ENCODE measurements at regions not wholly inside any gene's neighbourhood (a gene's known extent, or its start where the extent isn't known, plus 50 kb on each side); places are given as distances from the start of the nearest gene placed in this dataset.

DNA sequence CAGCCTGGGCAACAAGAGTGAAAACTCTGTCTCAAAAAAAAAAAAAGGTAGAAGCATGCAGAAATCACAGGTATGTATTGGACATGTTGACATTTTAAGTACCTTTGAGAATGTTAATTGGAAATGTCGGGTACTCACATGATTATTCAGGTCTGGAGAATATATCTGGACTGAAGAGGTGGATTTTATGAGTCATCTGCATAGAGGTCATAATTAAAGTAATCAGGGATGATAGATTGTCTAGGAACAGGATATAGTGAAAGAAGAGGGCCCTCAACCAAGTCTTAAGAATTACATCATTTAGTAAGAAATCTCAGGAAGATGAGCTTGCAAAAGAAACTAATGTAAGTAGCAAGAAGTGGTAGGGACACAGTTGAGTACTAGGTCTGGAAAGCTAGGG, 212.5 kb downstream of the UTRN start:
- TF ChIP-seq, protein P1, sequence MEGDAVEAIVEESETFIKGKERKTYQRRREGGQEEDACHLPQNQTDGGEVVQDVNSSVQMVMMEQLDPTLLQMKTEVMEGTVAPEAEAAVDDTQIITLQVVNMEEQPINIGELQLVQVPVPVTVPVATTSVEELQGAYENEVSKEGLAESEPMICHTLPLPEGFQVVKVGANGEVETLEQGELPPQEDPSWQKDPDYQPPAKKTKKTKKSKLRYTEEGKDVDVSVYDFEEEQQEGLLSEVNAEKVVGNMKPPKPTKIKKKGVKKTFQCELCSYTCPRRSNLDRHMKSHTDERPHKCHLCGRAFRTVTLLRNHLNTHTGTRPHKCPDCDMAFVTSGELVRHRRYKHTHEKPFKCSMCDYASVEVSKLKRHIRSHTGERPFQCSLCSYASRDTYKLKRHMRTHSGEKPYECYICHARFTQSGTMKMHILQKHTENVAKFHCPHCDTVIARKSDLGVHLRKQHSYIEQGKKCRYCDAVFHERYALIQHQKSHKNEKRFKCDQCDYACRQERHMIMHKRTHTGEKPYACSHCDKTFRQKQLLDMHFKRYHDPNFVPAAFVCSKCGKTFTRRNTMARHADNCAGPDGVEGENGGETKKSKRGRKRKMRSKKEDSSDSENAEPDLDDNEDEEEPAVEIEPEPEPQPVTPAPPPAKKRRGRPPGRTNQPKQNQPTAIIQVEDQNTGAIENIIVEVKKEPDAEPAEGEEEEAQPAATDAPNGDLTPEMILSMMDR (conservative IDR thresholded peaks at IDR 0.05; ENCODE audit: low read depth, low read length), result no peak
- TF ChIP-seq EZH2 (IDR thresholded peaks at IDR 0.05; ENCODE audit: borderline replicate concordance, low read depth, low read length, poor library complexity, severe bottlenecking), result no peak
